Psoas muscle (tissue), 7 donors: ENCODE measurements at regions not wholly inside any gene's neighbourhood (a gene's known extent, or its start where the extent isn't known, plus 50 kb on each side); places are given as distances from the start of the nearest gene placed in this dataset.

Experiments
- ATAC-seq, 4 donors: fragments of 200-7000 bp; cut with Tn5 transposase; one replicate each; pipeline ENCODE4 v1.9.1; 2020; ENCODE audit warnings: moderate library complexity in 3 of 4, mild to moderate bottlenecking in 2 of 4
- DNase-seq, 2 donors: peaks; one replicate each; pipeline ENCODE4 v3.0.0-alpha.2; 2020
- H3K27ac ChIP-seq: fragments of 200-600 bp; one replicate; pipeline ENCODE4 v1.8.0; 2022
- H3K27me3 ChIP-seq, 3 donors: fragments of 200-600 bp in 1 of 3; one replicate each; pipeline versions ENCODE4 v1.6.1 to v1.8.0; 2013 to 2022; ENCODE audit warnings: low read length in 2 of 3, mild to moderate bottlenecking in 2 of 3, moderate library complexity in 1 of 3; ENCODE audit not compliant: insufficient read depth in 3 of 3
- H3K36me3 ChIP-seq, 2 donors: fragments of 200-600 bp in 1 of 2; one replicate each; pipeline versions ENCODE4 v1.6.1 to v1.8.0; 2013 to 2022; ENCODE audit warnings: low read depth in 1 of 2, mild to moderate bottlenecking in 1 of 2, moderate library complexity in 1 of 2; ENCODE audit not compliant: insufficient read depth in 1 of 2
- H3K4me1 ChIP-seq: fragments of 200-600 bp; one replicate; pipeline ENCODE4 v1.8.0; 2022
- H3K4me3 ChIP-seq: fragments of 200-600 bp; one replicate; pipeline ENCODE4 v1.8.0; 2022; ENCODE audit warnings: mild to moderate bottlenecking
- H3K9me3 ChIP-seq: fragments of 200-600 bp; one replicate; pipeline ENCODE4 v1.8.0; 2022
- CTCF ChIP-seq: fragments of 200-600 bp; IDR thresholded peaks from one replicate; pipeline ENCODE4 v1.8.0; 2022; ENCODE audit warnings: antibody characterized with exemption
- WGBS, 3 donors: extraction: QIAGEN DNeasy Blood & Tissue Kit; methylation state at CpG; one replicate each; pipeline versions ENCODE4 v1.1.6 to v1.1.7; 2013; 5-methylcytosine and 5-hydroxymethylcytosine counted together
- intact Hi-C, 2 donors: fragments of 100-400 bp; cut with DNase I; formaldehyde crosslinking; loops; one replicate each; pipeline versions ENCODE4 v1.11.0 to v1.14.2; 2022
- donor health status: healthy with polysubstance abuse.
- donor health status: DM: no; HTN: no; CAD: no; lungs with moderate emphysema.
- donor health status: Bipolar disorder and iron deficiency.
- donor health status: healthy.
- donor health status: DM: yes; HTN: yes; CAD: no.
- donor health status: DM: no; HTN: no; CAD: no.
- donor health status: DM: yes; HTN: yes; CAD: no.

- no peak for DNase-seq
- intact Hi-C loops, result no loop called here
- ATAC-seq, result no peak
- TF ChIP-seq CTCF, result no peak
- Histone ChIP-seq H3K4me1 (no peaks in the 10 kb centered on the region), H3K27ac (no peak overlapping the region), H3K4me3 (no peak overlapping the region), H3K36me3 (no peaks in the 10 kb centered on the region), H3K27me3 (no peaks in the 10 kb centered on the region), H3K9me3 (no peaks in the 10 kb centered on the region)
- WGBS, 3 donors, result 22 to 26% (median 23%) methylated on average over 3 of the region's 3 CpGs
These were observed 178.5 kb downstream of the ACTR3 start for GRCh38 chr2:114068438-114068837.

- intact Hi-C loops, result no loop called here
- Histone ChIP-seq H3K27me3 (peaks cover 0 to 5% (median 2%) of the 10 kb centered on the region in 3 donors), H3K9me3 (no peaks in the 10 kb centered on the region), H3K36me3 (no peaks in the 10 kb centered on the region), H3K4me1 (no peaks in the 10 kb centered on the region), H3K4me3 (no peak overlapping the region), H3K27ac (no peak overlapping the region)
- WGBS, 3 donors, result 80 to 85% (median 83%) methylated on average over 7 of the region's 7 CpGs
- ATAC-seq (no peak), DNase-seq (no peak)
- TF ChIP-seq CTCF, result no peak
These were observed 187.1 kb downstream of the ACTR3 start for GRCh38 chr2:114076961-114077360.

GRCh38 chr2:114079366-114080004, 189.6 kb downstream of the ACTR3 start:
- no peak overlapping the region for H3K27ac ChIP-seq
- H3K4me1 ChIP-seq, result no peaks in the 10 kb centered on the region
- H3K4me3 ChIP-seq, result no peak overlapping the region
- no peaks in the 10 kb centered on the region for H3K36me3 ChIP-seq
- DNase-seq (no peak), ATAC-seq (no peak)
- no peak for TF ChIP-seq CTCF
- H3K9me3 ChIP-seq, result no peaks in the 10 kb centered on the region
- H3K27me3 ChIP-seq, result peaks cover 0 to 2% (median 0%) of the 10 kb centered on the region in 3 donors
- 82 to 86% (median 83%) methylated on average over 10 of the region's 10 CpGs for WGBS, 3 donors
- intact Hi-C loops, result no loop called here

- ATAC-seq (no peak), DNase-seq (no peak)
- WGBS, 3 donors, result 68 to 76% (median 71%) methylated on average over 7 of the region's 7 CpGs
- no peaks in the 10 kb centered on the region for H3K27me3 ChIP-seq
- no peak overlapping the region for H3K27ac ChIP-seq
- no peaks in the 10 kb centered on the region for H3K4me1 ChIP-seq
- no peak overlapping the region for H3K4me3 ChIP-seq
- H3K36me3 ChIP-seq, result no peaks in the 10 kb centered on the region
- intact Hi-C loops, result no loop called here
- no peaks in the 10 kb centered on the region for H3K9me3 ChIP-seq
- no peak for TF ChIP-seq CTCF
These were observed 193.0 kb downstream of the ACTR3 start for GRCh38 chr2:114082731-114083433.
